ENCODE measurements at regions not wholly inside any gene's neighbourhood (a gene's known extent, or its start where the extent isn't known, plus 50 kb on each side); places are given as distances from the start of the nearest gene placed in this dataset.
"Not testable (repeated sequence)": the region's sequence is repeated elsewhere in the genome, so short reads cannot be mapped to it uniquely, and the experiment has no call there.

DNA sequence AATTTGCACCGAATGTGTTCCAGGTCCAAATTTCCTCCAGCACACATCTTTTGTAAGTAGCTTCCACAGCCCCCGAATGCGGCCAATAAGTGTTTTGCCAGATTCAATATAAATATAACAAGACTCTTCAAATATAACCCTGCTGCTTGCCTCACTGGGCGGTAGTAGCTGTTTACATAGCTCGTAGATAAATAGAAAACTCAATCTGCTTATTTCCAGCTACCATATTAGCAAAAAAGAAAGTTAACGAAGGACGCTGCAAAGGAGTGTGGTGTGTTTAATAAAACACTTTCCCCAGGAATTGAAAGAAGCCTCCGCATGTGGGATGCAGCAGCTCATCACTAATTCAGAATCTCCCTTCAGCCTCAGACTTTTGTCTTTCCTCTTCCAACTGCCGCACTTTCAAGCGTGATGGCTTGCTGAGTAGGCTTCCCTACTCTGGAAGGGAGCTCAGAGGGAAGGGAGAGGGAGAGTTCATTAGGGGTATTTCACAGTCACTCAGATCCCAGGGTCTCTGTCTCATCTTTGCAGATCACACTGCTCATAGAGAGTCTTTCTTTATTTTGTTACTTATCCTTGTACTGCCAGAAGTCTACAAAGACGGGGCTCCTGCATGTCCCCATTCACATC, 367.0 kb downstream of the RND3 start:
- no peaks in the 10 kb centered on the region for H3F3A ChIP-seq (ENCODE audit: low read length, unreplicated experiment)
- BruUV-seq (replicated peaks), result no TSS peak
- ATAC-seq, result no peak; the same call in 1 of the 2 replicates

DNA sequence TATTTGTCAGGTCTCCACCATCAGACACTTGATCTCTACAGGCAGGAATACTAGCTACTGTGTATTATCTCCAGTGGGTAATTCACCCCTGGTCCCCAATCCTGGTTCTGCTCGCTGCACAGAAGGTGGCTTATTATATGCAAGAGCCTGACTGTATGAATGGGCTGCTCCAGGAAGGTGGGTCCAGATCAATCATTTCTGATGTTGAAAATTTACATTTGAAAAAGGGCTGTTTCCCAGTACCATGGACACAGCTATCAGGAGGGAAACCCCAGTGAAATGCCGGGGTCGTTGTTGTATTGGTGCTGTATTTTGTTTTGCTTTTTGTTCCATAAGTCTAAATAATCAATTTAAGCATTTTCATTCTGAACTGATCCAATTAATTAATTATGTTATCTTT, 367.6 kb downstream of the RND3 start:
- ChIA-PET CTCF (no interaction called here), POLR2A (ENCODE audit: unreplicated experiment) (no interaction called here)
- Histone ChIP-seq H3K27ac (ENCODE audit: low read length) (no peak overlapping the region), H3F3A (ENCODE audit: low read length, unreplicated experiment) (no peaks in the 10 kb centered on the region), H4K20me1 (ENCODE audit: low read length) (no peaks in the 10 kb centered on the region), H2AFZ (ENCODE audit: low read length) (no peak overlapping the region), H3K9ac (ENCODE audit: low read length) (no peak overlapping the region), H3K27me3 (ENCODE audit: low read length) (no peaks in the 10 kb centered on the region), H3K4me1 (ENCODE audit: insufficient read depth, low read length) (peaks cover 8% of the 10 kb centered on the region), H3K9me3 (ENCODE audit: low read length) (no peaks in the 10 kb centered on the region), H3K36me3 (ENCODE audit: low read depth, low read length) (no peaks in the 10 kb centered on the region), H3K79me2 (ENCODE audit: low read length) (no peaks in the 10 kb centered on the region), H3K4me3 (ENCODE audit: low read length) (no peak overlapping the region), H3K4me2 (ENCODE audit: low read length) (no peak overlapping the region), H3K9me2 (replicated peaks; ENCODE audit: low read length) (no peaks in the 10 kb centered on the region)
- ATAC-seq (no peak), DNase-seq (no peak)
- BruUV-seq (replicated peaks), result no TSS peak
- TF ChIP-seq, protein P1, sequence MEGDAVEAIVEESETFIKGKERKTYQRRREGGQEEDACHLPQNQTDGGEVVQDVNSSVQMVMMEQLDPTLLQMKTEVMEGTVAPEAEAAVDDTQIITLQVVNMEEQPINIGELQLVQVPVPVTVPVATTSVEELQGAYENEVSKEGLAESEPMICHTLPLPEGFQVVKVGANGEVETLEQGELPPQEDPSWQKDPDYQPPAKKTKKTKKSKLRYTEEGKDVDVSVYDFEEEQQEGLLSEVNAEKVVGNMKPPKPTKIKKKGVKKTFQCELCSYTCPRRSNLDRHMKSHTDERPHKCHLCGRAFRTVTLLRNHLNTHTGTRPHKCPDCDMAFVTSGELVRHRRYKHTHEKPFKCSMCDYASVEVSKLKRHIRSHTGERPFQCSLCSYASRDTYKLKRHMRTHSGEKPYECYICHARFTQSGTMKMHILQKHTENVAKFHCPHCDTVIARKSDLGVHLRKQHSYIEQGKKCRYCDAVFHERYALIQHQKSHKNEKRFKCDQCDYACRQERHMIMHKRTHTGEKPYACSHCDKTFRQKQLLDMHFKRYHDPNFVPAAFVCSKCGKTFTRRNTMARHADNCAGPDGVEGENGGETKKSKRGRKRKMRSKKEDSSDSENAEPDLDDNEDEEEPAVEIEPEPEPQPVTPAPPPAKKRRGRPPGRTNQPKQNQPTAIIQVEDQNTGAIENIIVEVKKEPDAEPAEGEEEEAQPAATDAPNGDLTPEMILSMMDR (conservative IDR thresholded peaks at IDR 0.05; ENCODE audit: low read depth, low read length), result no peak
- TF ChIP-seq EZH2 (IDR thresholded peaks at IDR 0.05; ENCODE audit: low read length, unreplicated experiment) (no peak), EZH2phosphoT487 (IDR thresholded peaks at IDR 0.05; ENCODE audit: borderline replicate concordance, low read length) (no peak)
- intact Hi-C loops (cut with micrococcal nuclease), result no loop called here

More for the DNA sequence above, 367.0 kb downstream of the RND3 start:
- DNase-seq, result no peak
- intact Hi-C loops (cut with micrococcal nuclease), result no loop called here
- no peaks in the 10 kb centered on the region for H3K9me3 ChIP-seq (ENCODE audit: low read length)
- no peaks in the 10 kb centered on the region for H3K79me2 ChIP-seq (ENCODE audit: low read length)
- H3K4me1 ChIP-seq (ENCODE audit: insufficient read depth, low read length), result peaks cover 14% of the 10 kb centered on the region
- ChIA-PET CTCF (no interaction called here), POLR2A (ENCODE audit: unreplicated experiment) (no interaction called here)
- H3K4me3 ChIP-seq (ENCODE audit: low read length), result no peak overlapping the region
- no peaks in the 10 kb centered on the region for H3K9me2 ChIP-seq (replicated peaks; ENCODE audit: low read length)
- no peaks in the 10 kb centered on the region for H3K27me3 ChIP-seq (ENCODE audit: low read length)
- H3K4me2 ChIP-seq (ENCODE audit: low read length), result no peak overlapping the region
- H4K20me1 ChIP-seq (ENCODE audit: low read length), result no peaks in the 10 kb centered on the region
- no peak for TF ChIP-seq EZH2phosphoT487 (IDR thresholded peaks at IDR 0.05; ENCODE audit: borderline replicate concordance, low read length)
- H3K36me3 ChIP-seq (ENCODE audit: low read depth, low read length), result no peaks in the 10 kb centered on the region
- H2AFZ ChIP-seq (ENCODE audit: low read length), result no peak overlapping the region
- H3K27ac ChIP-seq (ENCODE audit: low read length), result no peak overlapping the region
- H3K9ac ChIP-seq (ENCODE audit: low read length), result no peak overlapping the region

DNA sequence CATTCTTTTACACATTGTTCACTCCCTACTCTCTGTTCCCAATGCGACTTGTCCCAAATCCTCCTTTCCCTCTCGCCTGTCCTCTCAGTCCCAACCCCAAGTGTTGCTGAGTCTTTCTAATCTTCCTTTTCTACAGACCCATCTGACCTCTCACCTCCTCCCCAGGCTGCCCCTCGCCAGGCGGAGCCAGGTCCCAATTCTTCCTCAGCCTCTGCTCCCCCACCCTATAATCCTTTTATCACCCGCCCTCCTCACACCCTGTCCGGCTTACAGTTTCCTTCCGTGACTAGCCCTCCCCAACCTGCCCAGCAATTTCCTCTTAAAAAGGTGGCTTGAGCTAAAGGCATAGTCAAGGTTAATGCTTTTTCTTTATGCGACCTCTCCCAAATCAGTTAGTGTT, 373.4 kb downstream of the RND3 start:
- H3K4me2 ChIP-seq (ENCODE audit: low read length); H3K4me3 ChIP-seq (ENCODE audit: low read length); H3K4me1 ChIP-seq (ENCODE audit: insufficient read depth, low read length); H3K27ac ChIP-seq (ENCODE audit: low read length); H3F3A ChIP-seq (ENCODE audit: low read length, unreplicated experiment); H4K20me1 ChIP-seq (ENCODE audit: low read length); ATAC-seq; H3K79me2 ChIP-seq (ENCODE audit: low read length); H2AFZ ChIP-seq (ENCODE audit: low read length); H3K9me3 ChIP-seq (ENCODE audit: low read length); H3K27me3 ChIP-seq (ENCODE audit: low read length); intact Hi-C loops (cut with micrococcal nuclease); H3K9me2 ChIP-seq (replicated peaks; ENCODE audit: low read length); H3K9ac ChIP-seq (ENCODE audit: low read length); CTCF ChIA-PET; DNase-seq; H3K36me3 ChIP-seq (ENCODE audit: low read depth, low read length); BruUV-seq (replicated peaks); POLR2A ChIA-PET (ENCODE audit: unreplicated experiment): not testable (repeated sequence)

DNA sequence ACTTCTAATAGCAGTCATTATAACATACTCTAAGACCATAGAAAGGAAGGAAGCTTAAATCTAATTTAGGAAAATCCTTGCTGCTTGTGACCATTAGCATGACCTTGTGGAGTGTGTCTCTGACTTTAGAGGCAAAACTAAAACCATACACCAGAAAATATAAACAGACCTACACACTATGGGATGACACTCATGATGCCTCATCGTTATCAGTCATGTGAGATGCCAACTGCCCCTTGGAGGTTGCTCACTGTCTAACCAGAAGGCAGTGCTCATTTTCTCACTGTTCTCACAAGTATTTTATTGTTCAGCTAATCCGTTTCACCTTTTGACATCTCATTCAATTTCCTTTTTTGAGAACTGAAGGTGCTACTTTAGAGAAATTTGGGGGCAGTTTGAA, 376.9 kb downstream of the RND3 start:
- ChIA-PET CTCF (no interaction called here), POLR2A (ENCODE audit: unreplicated experiment) (no interaction called here)
- Histone ChIP-seq H3K4me3 (ENCODE audit: low read length) (no peak overlapping the region), H3K9me2 (replicated peaks; ENCODE audit: low read length) (no peaks in the 10 kb centered on the region), H3K27me3 (ENCODE audit: low read length) (no peaks in the 10 kb centered on the region), H3K4me1 (ENCODE audit: insufficient read depth, low read length) (peaks cover 7% of the 10 kb centered on the region; the same call in 1 of the 2 replicates), H3K9me3 (ENCODE audit: low read length) (no peaks in the 10 kb centered on the region), H3K4me2 (ENCODE audit: low read length) (no peak overlapping the region), H3K9ac (ENCODE audit: low read length) (no peak overlapping the region), H3K27ac (ENCODE audit: low read length) (no peak overlapping the region), H2AFZ (ENCODE audit: low read length) (no peak overlapping the region), H4K20me1 (ENCODE audit: low read length) (no peaks in the 10 kb centered on the region), H3K36me3 (ENCODE audit: low read depth, low read length) (no peaks in the 10 kb centered on the region), H3F3A (ENCODE audit: low read length, unreplicated experiment) (no peaks in the 10 kb centered on the region), H3K79me2 (ENCODE audit: low read length) (no peaks in the 10 kb centered on the region)
- ATAC-seq, result no peak
- intact Hi-C loops (cut with micrococcal nuclease), result no loop called here
- BruUV-seq (replicated peaks), result no TSS peak
- no peak for DNase-seq
- TF ChIP-seq EZH2 (IDR thresholded peaks at IDR 0.05; ENCODE audit: low read length, unreplicated experiment) (no peak), EZH2phosphoT487 (IDR thresholded peaks at IDR 0.05; ENCODE audit: borderline replicate concordance, low read length) (no peak)
- TF ChIP-seq, protein P1 (conservative IDR thresholded peaks at IDR 0.05; ENCODE audit: low read depth, low read length), result no peak

Data from PC-3 (cell line).